Smooth muscle cell (in vitro differentiated cells): ENCODE measurements at regions not wholly inside any gene's neighbourhood (a gene's known extent, or its start where the extent isn't known, plus 50 kb on each side); places are given as distances from the start of the nearest gene placed in this dataset.
"Not testable (repeated sequence)": the region's sequence is repeated elsewhere in the genome, so short reads cannot be mapped to it uniquely, and the experiment has no call there.

Source experiments
- DNase-seq: peaks from one replicate; lab custom pipeline; 2025; ENCODE audit not compliant: unreplicated experiment; lab: John Stamatoyannopoulos, UW
- H2AFZ ChIP-seq: fragments of 200-600 bp; sonication (generic); 2 replicates; pipeline ENCODE4 v1.6.0; 2016; ENCODE audit warnings: antibody characterized with exemption, low read depth, mild to moderate bottlenecking
- H3F3A ChIP-seq: fragments of 200-600 bp; sonication (generic); 2 replicates; pipeline ENCODE4 v1.6.0; 2017; ENCODE audit warnings: antibody characterized with exemption, low read depth
- H3K27ac ChIP-seq: fragments of 200-600 bp; sonication (generic); 2 replicates; pipeline ENCODE4 v1.5.1; 2016; ENCODE audit warnings: low read depth, mild to moderate bottlenecking
- H3K27me3 ChIP-seq: fragments of 200-600 bp; sonication (generic); 2 replicates; pipeline ENCODE4 v1.6.1; 2016; ENCODE audit warnings: low read depth, mild to moderate bottlenecking
- H3K36me3 ChIP-seq: fragments of 200-600 bp; sonication (generic); 2 replicates; pipeline ENCODE4 v1.5.1; 2016; ENCODE audit warnings: low read depth
- H3K4me1 ChIP-seq: fragments of 200-600 bp; sonication (generic); 2 replicates; pipeline ENCODE4 v1.5.1; 2016; ENCODE audit warnings: low read depth
- H3K4me2 ChIP-seq: fragments of 200-600 bp; sonication (generic); 2 replicates; pipeline ENCODE4 v1.6.0; 2016; ENCODE audit warnings: mild to moderate bottlenecking
- H3K4me3 ChIP-seq: fragments of 200-600 bp; sonication (generic); 2 replicates; pipeline ENCODE4 v1.5.1; 2016; ENCODE audit warnings: mild to moderate bottlenecking
- H3K79me2 ChIP-seq: fragments of 200-600 bp; sonication (generic); 2 replicates; pipeline ENCODE4 v1.6.0; 2016; ENCODE audit warnings: low read depth, mild to moderate bottlenecking
- H3K9ac ChIP-seq: fragments of 200-600 bp; sonication (generic); 2 replicates; pipeline ENCODE4 v1.6.0; 2016; ENCODE audit warnings: low read depth
- H3K9me3 ChIP-seq: fragments of 200-600 bp; sonication (generic); replicated peaks from 2 replicates; pipeline ENCODE4 v1.5.1; 2016; ENCODE audit warnings: low read depth
- H4K20me1 ChIP-seq: fragments of 200-600 bp; sonication (generic); 2 replicates; pipeline ENCODE4 v1.6.0; 2016; ENCODE audit warnings: low read depth
- WGBS: methylation state at CpG from one replicate; pipeline ENCODE4 v1.1.7; 2016; ENCODE audit warnings: low lambda C conversion rate; 5-methylcytosine and 5-hydroxymethylcytosine counted together
- TF ChIP-seq, protein P1 (sequence below): fragments of 200-600 bp; sonication (generic); IDR thresholded peaks from 2 replicates; pipeline ENCODE4 v1.5.1; 2017; ENCODE audit warnings: borderline replicate concordance, mild to moderate bottlenecking, antibody characterized with exemption; ENCODE audit not compliant: insufficient read depth, poor library complexity, severe bottlenecking

- Histone ChIP-seq H4K20me1 (no peaks in the 10 kb centered on the region), H3K9ac (no peak overlapping the region), H3K36me3 (no peaks in the 10 kb centered on the region), H3K4me3 (no peak overlapping the region), H3K9me3 (no peaks in the 10 kb centered on the region), H3K27ac (no peak overlapping the region), H3K79me2 (no peaks in the 10 kb centered on the region), H3K4me2 (no peak overlapping the region), H3K4me1 (no peaks in the 10 kb centered on the region), H2AFZ (no peak overlapping the region), H3F3A (no peaks in the 10 kb centered on the region), H3K27me3 (no peaks in the 10 kb centered on the region)
- no peak for DNase-seq
- TF ChIP-seq, protein P1, sequence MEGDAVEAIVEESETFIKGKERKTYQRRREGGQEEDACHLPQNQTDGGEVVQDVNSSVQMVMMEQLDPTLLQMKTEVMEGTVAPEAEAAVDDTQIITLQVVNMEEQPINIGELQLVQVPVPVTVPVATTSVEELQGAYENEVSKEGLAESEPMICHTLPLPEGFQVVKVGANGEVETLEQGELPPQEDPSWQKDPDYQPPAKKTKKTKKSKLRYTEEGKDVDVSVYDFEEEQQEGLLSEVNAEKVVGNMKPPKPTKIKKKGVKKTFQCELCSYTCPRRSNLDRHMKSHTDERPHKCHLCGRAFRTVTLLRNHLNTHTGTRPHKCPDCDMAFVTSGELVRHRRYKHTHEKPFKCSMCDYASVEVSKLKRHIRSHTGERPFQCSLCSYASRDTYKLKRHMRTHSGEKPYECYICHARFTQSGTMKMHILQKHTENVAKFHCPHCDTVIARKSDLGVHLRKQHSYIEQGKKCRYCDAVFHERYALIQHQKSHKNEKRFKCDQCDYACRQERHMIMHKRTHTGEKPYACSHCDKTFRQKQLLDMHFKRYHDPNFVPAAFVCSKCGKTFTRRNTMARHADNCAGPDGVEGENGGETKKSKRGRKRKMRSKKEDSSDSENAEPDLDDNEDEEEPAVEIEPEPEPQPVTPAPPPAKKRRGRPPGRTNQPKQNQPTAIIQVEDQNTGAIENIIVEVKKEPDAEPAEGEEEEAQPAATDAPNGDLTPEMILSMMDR = no peak
- 93% methylated on average over 1 of the region's 1 CpG for WGBS
Measured at GRCh38 chr1:189226779-189227178, 1250.9 kb downstream of the BRINP3 start.

- Histone ChIP-seq H3K4me3 (no peak overlapping the region), H3K4me2 (no peak overlapping the region), H3K27me3 (no peaks in the 10 kb centered on the region), H3K27ac (no peak overlapping the region), H3F3A (no peaks in the 10 kb centered on the region), H3K9me3 (no peaks in the 10 kb centered on the region), H3K9ac (no peak overlapping the region), H2AFZ (no peak overlapping the region), H3K4me1 (no peaks in the 10 kb centered on the region), H4K20me1 (no peaks in the 10 kb centered on the region), H3K36me3 (no peaks in the 10 kb centered on the region), H3K79me2 (no peaks in the 10 kb centered on the region)
- TF ChIP-seq, protein P1 = no peak
- DNase-seq = no peak
- 94% methylated on average over 3 of the region's 3 CpGs for WGBS
Measured at GRCh38 chr1:189237008-189237407, 1240.7 kb downstream of the BRINP3 start.

GRCh38 chr1:189253601-189254350 lies 1223.9 kb downstream of the BRINP3 start:
- Histone ChIP-seq H4K20me1 (no peaks in the 10 kb centered on the region), H3K79me2 (no peaks in the 10 kb centered on the region), H3F3A (no peaks in the 10 kb centered on the region), H3K36me3 (no peaks in the 10 kb centered on the region), H3K9me3 (no peaks in the 10 kb centered on the region), H3K4me3 (no peak overlapping the region), H2AFZ (no peak overlapping the region), H3K27ac (no peak overlapping the region), H3K4me2 (no peak overlapping the region), H3K4me1 (no peaks in the 10 kb centered on the region), H3K9ac (no peak overlapping the region), H3K27me3 (no peaks in the 10 kb centered on the region)
- DNase-seq = no peak
- 89% methylated on average over 18 of the region's 18 CpGs for WGBS
- TF ChIP-seq, protein P1 = no peak

GRCh38 chr1:189261128-189261527 lies 1216.5 kb downstream of the BRINP3 start:
- not testable (repeated sequence) for DNase-seq, H3K27ac ChIP-seq, H3K4me1 ChIP-seq, H3K4me3 ChIP-seq, H2AFZ ChIP-seq, H3K27me3 ChIP-seq, H3K36me3 ChIP-seq, H3K4me2 ChIP-seq, H3F3A ChIP-seq, H4K20me1 ChIP-seq, H3K79me2 ChIP-seq, H3K9ac ChIP-seq, H3K9me3 ChIP-seq
- WGBS = 97% methylated on average over 1 of the region's 1 CpG
